Gastrocnemius medialis (tissue), 4 donors: ENCODE measurements at regions not wholly inside any gene's neighbourhood (a gene's known extent, or its start where the extent isn't known, plus 50 kb on each side); places are given as distances from the start of the nearest gene placed in this dataset.

Experiments used
- ATAC-seq, 2 donors: fragments of 150-250 bp; one replicate each; pipeline ENCODE4 v1.9.1; 2016
- DNase-seq, 2 donors: peaks; one replicate each; pipeline ENCODE4 v3.0.0-alpha.2; 2019
- H3K27ac ChIP-seq, 4 donors: fragments of 200-600 bp; sonication (generic); 1 replicate in 1 of 4; 2 replicates in 3 of 4; pipeline ENCODE4 v1.5.1; 2016 to 2018; ENCODE audit warnings: mild to moderate bottlenecking in 2 of 4, moderate library complexity in 1 of 4
- H3K27me3 ChIP-seq, 3 donors: fragments of 200-600 bp; sonication (generic) in 2 of 3; 1 replicate in 1 of 3; 2 replicates in 2 of 3; pipeline versions ENCODE4 v1.5.1 to v1.6.0; 2016 to 2019; ENCODE audit warnings: mild to moderate bottlenecking in 1 of 3, moderate library complexity in 1 of 3
- H3K36me3 ChIP-seq, 2 donors: fragments of 200-600 bp; sonication (generic) in 1 of 2; one replicate each; pipeline ENCODE4 v1.5.1; 2017 to 2018
- H3K4me1 ChIP-seq, 2 donors: fragments of 200-600 bp; sonication (generic) in 1 of 2; one replicate each; pipeline ENCODE4 v1.5.1; 2016 to 2017; ENCODE audit warnings: mild to moderate bottlenecking in 2 of 2
- H3K4me3 ChIP-seq, 4 donors: fragments of 200-600 bp; sonication (generic) in 3 of 4; 1 replicate in 1 of 4; 2 replicates in 3 of 4; pipeline ENCODE4 v1.5.1; 2016 to 2019; ENCODE audit warnings: mild to moderate bottlenecking in 2 of 4
- H3K9me3 ChIP-seq, 3 donors: fragments of 200-600 bp; sonication (generic) in 2 of 3; 1 replicate in 1 of 3; 2 replicates in 2 of 3; pipeline ENCODE4 v1.5.1; 2016 to 2019
- CTCF ChIP-seq, 5 experiments: fragments of 450-650 bp in 3 of 5; fragments of 200-600 bp in 2 of 5; sonication (generic) in 2 of 5; IDR thresholded peaks in 4 of 5; conservative IDR thresholded peaks in 1 of 5; 1 replicate in 4 of 5; 2 replicates in 1 of 5; pipeline ENCODE4 v1.5.1; 2016 to 2019; ENCODE audit warnings: antibody characterized with exemption in 5 of 5, mild to moderate bottlenecking in 3 of 5, moderate library complexity in 3 of 5
- POLR2A ChIP-seq, 2 donors: fragments of 450-650 bp; IDR thresholded peaks; one replicate each; pipeline ENCODE4 v1.6.1; 2017; ENCODE audit warnings: antibody characterized with exemption in 2 of 2, mild to moderate bottlenecking in 2 of 2, moderate library complexity in 2 of 2
- in situ Hi-C, 4 donors: fragments of 200-750 bp; cut with MboI; loops; one replicate each; pipeline versions ENCODE4 v1.15.0 to v1.8.0; 2017; ENCODE audit warnings: low sequenced_read_pairs in 4 of 4
- intact Hi-C: fragments of 100-400 bp; cut with DNase I; formaldehyde crosslinking; loops from one replicate; pipeline ENCODE4 v1.15.1; 2023; ENCODE audit warnings: low total_unique reads

GRCh38 chr22:48850658-48851287 is 976.9 kb downstream of the BRD1 start:
- no peak overlapping the region for H3K4me3 ChIP-seq
- in situ Hi-C loops (no loop called here), intact Hi-C loops (no loop called here)
- TF ChIP-seq POLR2A (IDR thresholded peaks at IDR 0.05) (no peak), CTCF (IDR thresholded peaks at IDR 0.05 in 4 of 5, conservative IDR thresholded peaks at IDR 0.05 in 1 of 5) (no peak)
- DNase-seq (no peak), ATAC-seq (no peak)
- no peak overlapping the region for H3K27ac ChIP-seq
- no peaks in the 10 kb centered on the region for H3K4me1 ChIP-seq
- H3K27me3 ChIP-seq: no peaks in the 10 kb centered on the region
- no peaks in the 10 kb centered on the region for H3K9me3 ChIP-seq
- H3K36me3 ChIP-seq: no peaks in the 10 kb centered on the region

- H3K9me3 ChIP-seq: no peaks in the 10 kb centered on the region
- H3K36me3 ChIP-seq: no peaks in the 10 kb centered on the region
- in situ Hi-C loops: no loop called here
- TF ChIP-seq CTCF (IDR thresholded peaks at IDR 0.05 in 4 of 5, conservative IDR thresholded peaks at IDR 0.05 in 1 of 5): no peak
- no peak for TF ChIP-seq POLR2A (IDR thresholded peaks at IDR 0.05)
- intact Hi-C loops: no loop called here
- no peak overlapping the region for H3K27ac ChIP-seq
- H3K4me3 ChIP-seq: no peak overlapping the region
- H3K27me3 ChIP-seq: no peaks in the 10 kb centered on the region
- no peak for DNase-seq
- ATAC-seq: no peak
- H3K4me1 ChIP-seq: no peaks in the 10 kb centered on the region
These were observed 977.6 kb downstream of the BRD1 start for GRCh38 chr22:48849963-48850657.

- Histone ChIP-seq H3K27me3 (no peaks in the 10 kb centered on the region), H3K4me1 (no peaks in the 10 kb centered on the region), H3K27ac (no peak overlapping the region), H3K9me3 (no peaks in the 10 kb centered on the region), H3K36me3 (no peaks in the 10 kb centered on the region), H3K4me3 (no peak overlapping the region)
- DNase-seq (no peak), ATAC-seq (no peak)
- no peak for TF ChIP-seq POLR2A (IDR thresholded peaks at IDR 0.05)
- no peak for TF ChIP-seq CTCF (IDR thresholded peaks at IDR 0.05 in 4 of 5, conservative IDR thresholded peaks at IDR 0.05 in 1 of 5)
- in situ Hi-C loops: no loop called here
- intact Hi-C loops: no loop called here
These were observed 978.3 kb downstream of the BRD1 start for GRCh38 chr22:48849219-48849912.

GRCh38 chr22:48846200-48846599 is 981.5 kb downstream of the BRD1 start:
- in situ Hi-C loops: no loop called here
- intact Hi-C loops: no loop called here
- TF ChIP-seq POLR2A (IDR thresholded peaks at IDR 0.05) (no peak), CTCF (IDR thresholded peaks at IDR 0.05 in 4 of 5, conservative IDR thresholded peaks at IDR 0.05 in 1 of 5) (no peak)
- no peaks in the 10 kb centered on the region for H3K36me3 ChIP-seq
- no peak overlapping the region for H3K27ac ChIP-seq
- DNase-seq (no peak), ATAC-seq (no peak)
- no peak overlapping the region for H3K4me3 ChIP-seq
- H3K9me3 ChIP-seq: no peaks in the 10 kb centered on the region
- no peaks in the 10 kb centered on the region for H3K4me1 ChIP-seq
- H3K27me3 ChIP-seq: no peaks in the 10 kb centered on the region
